Activated naive CD4-positive, alpha-beta T cell treated with anti-CD3 and anti-CD28 coated beads for 36 hours (primary cell): ENCODE measurements at regions not wholly inside any gene's neighbourhood (a gene's known extent, or its start where the extent isn't known, plus 50 kb on each side); places are given as distances from the start of the nearest gene placed in this dataset.

Experiments used
- CTCF ChIA-PET: fragments of 350-600 bp; sonication (Branson Sonifier 250); formaldehyde crosslinking; loops from one replicate; lab custom pipeline; 2021; ENCODE audit warnings: antibody characterized with exemption; lab: Charles Lee
- DNase-seq: peaks from one replicate; pipeline ENCODE4 v3.0.0-alpha.2; 2020
- H3K27ac Mint-ChIP-seq: one replicate; pipeline ENCODE4 v1.8.0; 2021; ENCODE audit warnings: mild to moderate bottlenecking, mixed read lengths
- H3K27me3 Mint-ChIP-seq: one replicate; pipeline ENCODE4 v1.8.0; 2021; ENCODE audit warnings: low read depth, mixed read lengths
- H3K36me3 Mint-ChIP-seq: one replicate; pipeline ENCODE4 v1.8.0; 2021; ENCODE audit warnings: low read depth, mixed read lengths
- H3K4me1 Mint-ChIP-seq: one replicate; pipeline ENCODE4 v1.8.0; 2021; ENCODE audit warnings: low read depth, mixed read lengths
- H3K4me3 Mint-ChIP-seq: one replicate; pipeline ENCODE4 v1.8.0; 2021; ENCODE audit warnings: mild to moderate bottlenecking, moderate library complexity, mixed read lengths
- H3K9me3 Mint-ChIP-seq: one replicate; pipeline ENCODE4 v1.8.0; 2021; ENCODE audit warnings: mixed read lengths
- intact Hi-C: fragments of 100-400 bp; cut with micrococcal nuclease; formaldehyde crosslinking; loops from one replicate; pipeline ENCODE4 v1.15.1; 2023

GRCh38 chr12:28939427-28939826, 209.7 kb upstream of the FAR2 start:
- Mint-ChIP-seq H3K9me3 (no peaks in the 10 kb centered on the region), H3K4me3 (no peak overlapping the region), H3K27me3 (peaks cover 2% of the 10 kb centered on the region), H3K4me1 (no peaks in the 10 kb centered on the region), H3K36me3 (no peaks in the 10 kb centered on the region), H3K27ac (no peak overlapping the region)
- CTCF ChIA-PET = no interaction called here
- no peak for DNase-seq
- intact Hi-C loops = no loop called here

DNA sequence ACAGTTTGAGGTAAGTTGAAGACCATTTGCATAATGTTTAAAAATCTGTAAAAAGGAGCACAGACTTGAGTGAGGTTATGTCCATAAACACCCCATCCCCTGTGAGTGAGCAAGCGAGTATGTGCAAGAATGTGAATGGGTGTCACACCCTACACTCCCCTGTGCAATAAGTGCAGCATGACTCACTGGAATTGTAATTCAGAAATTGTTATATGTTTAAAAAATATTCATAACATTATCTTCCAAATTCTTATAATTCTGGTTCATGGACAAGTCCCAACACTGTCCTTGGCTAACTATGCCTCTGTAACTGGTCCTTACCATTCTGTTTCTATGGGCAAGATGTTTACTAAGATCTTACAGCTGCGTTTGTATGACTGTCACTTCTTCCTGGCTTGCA, 207.8 kb upstream of the FAR2 start:
- Mint-ChIP-seq H3K27me3 (peaks cover 5% of the 10 kb centered on the region), H3K27ac (no peak overlapping the region), H3K36me3 (no peaks in the 10 kb centered on the region), H3K4me3 (no peak overlapping the region), H3K9me3 (no peaks in the 10 kb centered on the region), H3K4me1 (no peaks in the 10 kb centered on the region)
- CTCF ChIA-PET = no interaction called here
- DNase-seq = no peak
- intact Hi-C loops = no loop called here

DNA sequence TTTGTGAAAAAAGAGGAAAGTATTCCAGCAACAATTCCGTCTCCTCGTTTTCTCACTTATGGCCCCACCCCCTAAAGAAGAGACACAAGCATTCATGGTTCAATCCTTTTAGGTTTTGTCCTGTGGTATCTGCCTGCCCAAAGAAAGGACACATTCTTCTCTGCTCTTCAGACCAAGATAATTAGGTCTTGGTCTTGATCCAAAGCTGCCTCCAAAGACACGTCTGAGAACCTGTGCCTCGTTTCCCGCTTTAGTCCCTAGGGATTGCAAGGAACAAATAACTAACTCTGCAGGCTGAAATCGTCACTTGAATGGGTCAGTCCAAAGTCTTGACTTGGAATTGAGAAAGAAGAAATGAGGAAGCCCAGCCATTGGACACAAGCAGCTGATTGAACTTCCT, 202.7 kb upstream of the FAR2 start:
- DNase-seq = no peak
- Mint-ChIP-seq H3K4me3 (no peak overlapping the region), H3K4me1 (no peaks in the 10 kb centered on the region), H3K27me3 (peaks cover 5% of the 10 kb centered on the region), H3K36me3 (no peaks in the 10 kb centered on the region), H3K27ac (no peak overlapping the region), H3K9me3 (no peaks in the 10 kb centered on the region)
- CTCF ChIA-PET = no interaction called here
- intact Hi-C loops = no loop called here

DNA sequence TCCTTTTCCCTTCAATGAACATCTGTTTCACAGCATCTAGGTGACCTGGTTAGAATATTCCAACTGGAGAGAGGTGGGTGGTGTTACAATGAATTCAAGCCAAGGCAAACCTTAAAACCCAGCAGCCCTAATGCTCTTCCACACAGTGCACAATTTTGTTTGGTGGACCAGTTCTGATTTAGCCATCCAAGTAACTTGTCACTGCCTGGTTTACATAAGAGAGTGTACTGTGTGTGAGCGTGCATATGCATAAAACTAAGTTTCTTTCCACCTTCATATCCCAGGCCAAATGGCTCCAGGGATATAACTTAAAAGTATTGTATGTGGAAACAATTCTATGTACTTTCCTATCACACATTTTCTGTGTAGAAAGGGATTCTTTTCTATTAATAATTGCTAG, 200.4 kb upstream of the FAR2 start:
- Mint-ChIP-seq H3K9me3 (no peaks in the 10 kb centered on the region), H3K36me3 (no peaks in the 10 kb centered on the region), H3K27ac (no peak overlapping the region), H3K4me3 (no peak overlapping the region), H3K4me1 (no peaks in the 10 kb centered on the region), H3K27me3 (peaks cover 5% of the 10 kb centered on the region)
- intact Hi-C loops = no loop called here
- CTCF ChIA-PET = no interaction called here
- DNase-seq = no peak

DNA sequence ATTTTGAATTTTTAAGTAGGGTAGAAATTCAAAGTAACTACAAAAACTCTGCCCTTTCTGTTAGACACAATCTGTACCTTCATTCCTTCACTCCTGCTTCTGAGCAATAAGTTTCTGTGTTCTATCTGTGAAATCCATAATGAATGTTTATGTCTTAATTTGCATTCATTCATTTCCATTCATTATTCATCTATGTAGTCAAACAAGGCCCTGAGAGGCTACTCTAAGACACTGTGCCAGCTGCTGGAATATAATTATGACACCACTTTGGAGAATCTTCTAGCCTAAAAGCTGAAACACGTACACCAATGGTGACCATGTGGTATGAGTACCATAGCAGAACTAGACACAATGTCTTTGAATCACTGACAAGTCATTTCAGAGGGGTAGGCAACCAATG, 199.9 kb upstream of the FAR2 start:
- no peak for DNase-seq
- Mint-ChIP-seq H3K27me3 (peaks cover 5% of the 10 kb centered on the region), H3K9me3 (no peaks in the 10 kb centered on the region), H3K27ac (no peak overlapping the region), H3K36me3 (no peaks in the 10 kb centered on the region), H3K4me1 (no peaks in the 10 kb centered on the region), H3K4me3 (no peak overlapping the region)
- CTCF ChIA-PET = no interaction called here
- intact Hi-C loops = no loop called here

- no peak overlapping the region for H3K4me3 Mint-ChIP-seq
- no peaks in the 10 kb centered on the region for H3K36me3 Mint-ChIP-seq
- H3K27me3 Mint-ChIP-seq = peaks cover 5% of the 10 kb centered on the region
- no peak for DNase-seq
- no peaks in the 10 kb centered on the region for H3K4me1 Mint-ChIP-seq
- intact Hi-C loops = no loop called here
- no peak overlapping the region for H3K27ac Mint-ChIP-seq
- CTCF ChIA-PET = interaction anchor here (0.7 kb wide), 1 partner anchor 25 kb away, joined by 3 read pairs; no protein-coding TSS in a partner anchor
- no peaks in the 10 kb centered on the region for H3K9me3 Mint-ChIP-seq
These were observed 199.0 kb upstream of the FAR2 start for GRCh38 chr12:28950049-28950448.

DNA sequence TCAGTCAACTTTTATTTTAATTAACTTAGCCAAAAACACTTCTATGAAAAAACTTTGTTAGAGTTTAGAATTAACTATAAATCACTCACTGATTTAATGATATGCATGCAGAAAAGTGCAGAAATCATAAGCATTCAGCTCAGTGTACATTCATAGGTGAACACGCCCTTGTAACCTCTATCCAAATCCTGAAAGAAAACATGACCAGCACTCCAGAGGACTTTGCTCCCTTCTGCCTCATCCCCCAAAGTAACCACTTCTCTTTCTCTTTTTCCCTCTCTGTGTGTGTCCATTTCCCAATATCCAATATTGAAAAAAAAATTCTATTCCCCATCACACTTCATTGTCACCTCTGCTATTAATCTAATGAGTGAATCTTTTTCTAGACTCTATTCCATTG, 197.1 kb upstream of the FAR2 start:
- CTCF ChIA-PET = no interaction called here
- Mint-ChIP-seq H3K36me3 (no peaks in the 10 kb centered on the region), H3K27ac (no peak overlapping the region), H3K4me1 (no peaks in the 10 kb centered on the region), H3K9me3 (no peaks in the 10 kb centered on the region), H3K27me3 (no peaks in the 10 kb centered on the region), H3K4me3 (no peak overlapping the region)
- intact Hi-C loops = no loop called here
- DNase-seq = no peak

- no peak overlapping the region for H3K27ac Mint-ChIP-seq
- no peaks in the 10 kb centered on the region for H3K36me3 Mint-ChIP-seq
- intact Hi-C loops = no loop called here
- CTCF ChIA-PET = interaction anchor here (0.6 kb wide), 1 partner anchor 577 kb away, joined by 5 read pairs; no protein-coding TSS in a partner anchor
- H3K9me3 Mint-ChIP-seq = no peaks in the 10 kb centered on the region
- H3K4me3 Mint-ChIP-seq = no peak overlapping the region
- no peaks in the 10 kb centered on the region for H3K27me3 Mint-ChIP-seq
- DNase-seq = no peak
- no peaks in the 10 kb centered on the region for H3K4me1 Mint-ChIP-seq
These were observed 194.7 kb upstream of the FAR2 start for GRCh38 chr12:28954333-28954732.

DNA sequence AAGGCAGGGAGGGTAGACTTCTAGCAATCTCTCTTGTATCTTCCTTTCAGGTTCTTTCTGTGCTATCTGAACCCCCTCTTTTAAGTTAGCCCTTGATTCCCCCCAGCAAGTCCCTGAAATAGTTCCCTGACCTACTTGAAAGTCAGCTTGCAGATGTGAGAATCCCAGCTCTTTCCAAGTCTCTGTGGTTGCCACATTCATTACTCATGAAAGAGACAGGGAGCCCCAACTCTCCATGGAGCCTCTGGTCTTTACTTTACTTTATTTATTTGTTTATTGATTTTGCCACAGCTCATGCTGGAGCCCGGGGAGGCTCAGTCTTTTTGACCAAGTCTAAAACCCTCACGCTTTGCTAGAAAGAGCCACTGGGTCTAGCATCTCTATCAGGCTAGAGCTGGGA, 193.6 kb upstream of the FAR2 start:
- intact Hi-C loops = no loop called here
- CTCF ChIA-PET = no interaction called here
- no peaks in the 10 kb centered on the region for H3K27me3 Mint-ChIP-seq
- no peaks in the 10 kb centered on the region for H3K4me1 Mint-ChIP-seq
- no peak overlapping the region for H3K27ac Mint-ChIP-seq
- DNase-seq = no peak
- no peak overlapping the region for H3K4me3 Mint-ChIP-seq
- no peaks in the 10 kb centered on the region for H3K9me3 Mint-ChIP-seq
- no peaks in the 10 kb centered on the region for H3K36me3 Mint-ChIP-seq

- no peaks in the 10 kb centered on the region for H3K9me3 Mint-ChIP-seq
- DNase-seq = no peak
- CTCF ChIA-PET = no interaction called here
- no peak overlapping the region for H3K4me3 Mint-ChIP-seq
- no peaks in the 10 kb centered on the region for H3K27me3 Mint-ChIP-seq
- no peaks in the 10 kb centered on the region for H3K36me3 Mint-ChIP-seq
- intact Hi-C loops = no loop called here
- H3K27ac Mint-ChIP-seq = no peak overlapping the region
- H3K4me1 Mint-ChIP-seq = no peaks in the 10 kb centered on the region
These were observed 193.1 kb upstream of the FAR2 start for GRCh38 chr12:28955931-28956330.

- Mint-ChIP-seq H3K27ac (no peak overlapping the region), H3K4me3 (no peak overlapping the region), H3K9me3 (no peaks in the 10 kb centered on the region), H3K27me3 (peaks cover 12% of the 10 kb centered on the region), H3K36me3 (no peaks in the 10 kb centered on the region), H3K4me1 (no peaks in the 10 kb centered on the region)
- intact Hi-C loops = no loop called here
- DNase-seq = no peak
- CTCF ChIA-PET = no interaction called here
These were observed 190.4 kb upstream of the FAR2 start for GRCh38 chr12:28958553-28959195.

DNA sequence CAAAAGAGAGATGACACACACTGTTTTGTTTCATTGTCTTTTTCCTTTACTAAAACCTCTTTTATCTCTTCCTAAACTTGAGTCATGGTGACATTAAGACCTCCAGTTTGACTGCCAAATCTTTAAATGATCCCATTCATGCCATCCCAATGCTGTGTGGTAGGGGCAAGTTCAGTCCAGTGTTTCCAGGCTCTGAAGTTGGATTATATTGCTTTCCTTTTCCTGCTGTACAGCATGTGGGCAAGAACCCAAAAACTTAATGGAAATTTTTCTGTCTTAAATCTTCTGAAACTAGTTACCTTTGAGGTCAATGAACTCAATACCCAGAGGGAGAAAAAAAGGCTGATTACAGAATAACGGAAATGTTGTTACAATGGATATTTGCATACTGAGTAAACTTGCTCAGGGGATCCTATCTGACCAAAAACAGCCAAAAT, 187.1 kb upstream of the FAR2 start:
- CTCF ChIA-PET = no interaction called here

DNA sequence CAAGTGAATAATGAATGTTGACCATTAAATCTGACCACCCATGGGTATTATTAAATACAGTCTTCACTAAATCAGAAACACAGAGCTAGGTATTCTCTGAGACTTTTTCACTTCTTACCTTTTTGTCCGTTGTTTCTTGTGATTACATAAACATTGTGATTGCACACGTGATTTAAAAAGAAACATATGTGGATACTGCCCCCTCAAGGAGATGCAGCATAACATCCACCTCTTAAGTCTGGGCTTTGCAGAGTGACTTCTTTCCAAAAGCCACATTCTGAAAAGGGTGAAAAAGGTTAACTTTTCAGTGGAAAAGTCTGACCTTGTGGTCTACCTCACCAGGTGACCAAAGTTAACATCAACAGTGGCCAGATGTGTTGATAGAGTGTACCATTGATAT, 185.5 kb upstream of the FAR2 start:
- DNase-seq = no peak
- H3K27ac Mint-ChIP-seq = no peak overlapping the region
- H3K9me3 Mint-ChIP-seq = no peaks in the 10 kb centered on the region
- CTCF ChIA-PET = interaction anchor here (0.6 to 0.7 kb wide), 2 partner anchors 1094 to 1259 kb away, joined by 3 read pairs; no protein-coding TSS in a partner anchor
- intact Hi-C loops = no loop called here
- peaks cover 12% of the 10 kb centered on the region for H3K27me3 Mint-ChIP-seq
- no peak overlapping the region for H3K4me3 Mint-ChIP-seq
- H3K4me1 Mint-ChIP-seq = no peaks in the 10 kb centered on the region
- H3K36me3 Mint-ChIP-seq = no peaks in the 10 kb centered on the region

More for the DNA sequence above, 187.1 kb upstream of the FAR2 start:
- no peaks in the 10 kb centered on the region for H3K4me1 Mint-ChIP-seq
- no peaks in the 10 kb centered on the region for H3K36me3 Mint-ChIP-seq
- H3K27me3 Mint-ChIP-seq = peaks cover 12% of the 10 kb centered on the region
- intact Hi-C loops = no loop called here
- no peaks in the 10 kb centered on the region for H3K9me3 Mint-ChIP-seq
- DNase-seq = no peak
- no peak overlapping the region for H3K27ac Mint-ChIP-seq
- H3K4me3 Mint-ChIP-seq = no peak overlapping the region
